ENCODE measurements at regions not wholly inside any gene's neighbourhood (a gene's known extent, or its start where the extent isn't known, plus 50 kb on each side); places are given as distances from the start of the nearest gene placed in this dataset.

DNA sequence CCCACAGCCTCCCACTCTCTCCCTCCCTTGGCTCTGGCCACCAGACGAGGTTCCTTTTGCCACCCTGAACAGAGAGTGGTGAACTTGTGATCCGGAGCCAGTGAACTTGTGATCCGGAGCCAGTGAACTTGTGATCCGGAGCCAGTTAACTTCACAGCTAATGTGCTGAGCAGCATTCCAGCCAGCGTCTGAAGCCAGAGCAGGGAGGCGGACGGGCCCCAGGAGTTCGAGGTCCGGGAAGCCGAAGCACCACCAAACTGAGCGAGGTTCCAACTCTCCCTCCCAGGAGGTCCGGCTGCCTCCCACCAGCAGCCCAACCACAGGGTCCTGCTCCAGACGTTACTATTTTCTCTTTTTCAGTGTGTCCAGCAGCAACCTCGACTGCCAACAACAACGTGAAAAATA, 85.8 kb downstream of the SYF2 start:
- Histone ChIP-seq H3K36me3 (ENCODE audit: control insufficient read depth, insufficient read depth, low read length) (no peaks in the 10 kb centered on the region), H3K4me1 (ENCODE audit: control insufficient read depth, insufficient read depth, low read length) (no peaks in the 10 kb centered on the region), H4K5ac (ENCODE audit: low read depth, low read length) (no peak overlapping the region), H4K20me1 (ENCODE audit: insufficient read depth, low read length) (no peaks in the 10 kb centered on the region), H3K27me3 (ENCODE audit: control insufficient read depth, insufficient read depth, low read length) (peaks cover 63% of the 10 kb centered on the region), H2AK5ac (ENCODE audit: low read depth, low read length) (no peak overlapping the region), H3K4me3 (ENCODE audit: insufficient read depth, low read depth, low read length) (no peak overlapping the region), H3K4me2 (ENCODE audit: low read depth, low read length) (no peak overlapping the region), H4K91ac (ENCODE audit: insufficient read depth, low read depth, low read length) (no peak overlapping the region), H2AK9ac (replicated peaks; ENCODE audit: low read depth, low read length, poor library complexity) (no peak overlapping the region), H4K8ac (ENCODE audit: low read depth in 2 of 2, low read length in 2 of 2) (no peak overlapping the region), H2BK15ac (ENCODE audit: low read depth, low read length) (no peak overlapping the region), H3K9ac (ENCODE audit: low read depth, low read length) (no peak overlapping the region), H2BK5ac (ENCODE audit: low read depth, low read length, poor library complexity, severe bottlenecking) (no peak overlapping the region), H3K18ac (ENCODE audit: low read depth, low read length) (no peak overlapping the region), H3K56ac (ENCODE audit: extremely low read depth, insufficient read depth, low read length) (no peak overlapping the region), H3K14ac (replicated peaks; ENCODE audit: low read depth, low read length) (no peak overlapping the region), H3K23ac (ENCODE audit: low read depth, low read length) (no peak overlapping the region), H2AFZ (replicated peaks; ENCODE audit: low read length, poor library complexity) (no peak overlapping the region), H2BK20ac (ENCODE audit: low read depth, low read length) (no peak overlapping the region), H3K4ac (ENCODE audit: low read depth, low read length) (no peak overlapping the region), H3K27ac (ENCODE audit: insufficient read depth, low read length) (no peak overlapping the region), H3K9me1 (ENCODE audit: insufficient read depth, low read length) (no peaks in the 10 kb centered on the region; the same call in 1 of the 2 replicates), H3K9me3 (ENCODE audit: control insufficient read depth, insufficient read depth, low read length) (no peaks in the 10 kb centered on the region), H3K79me1 (ENCODE audit: low read depth in 1 of 2, low read length in 2 of 2) (no peaks in the 10 kb centered on the region), H2BK120ac (ENCODE audit: low read depth, low read length) (no peak overlapping the region)
- in situ Hi-C loops (cut with MboI; ENCODE audit: low sequenced_read_pairs): no loop called here
- ATAC-seq (ENCODE audit: low read depth) (no peak), DNase-seq (no peak)
- dilution Hi-C loops (cut with HindIII; ENCODE audit: low sequenced_read_pairs, unreplicated experiment): no loop called here
- POLR2A ChIA-PET (ENCODE audit: unreplicated experiment): no interaction called here
- no TSS peak for BruUV-seq (replicated peaks)
- intact Hi-C loops (cut with micrococcal nuclease): no loop called here
- 45% methylated on average over 4 of the region's 15 CpGs; no CpG with 5 or more reads in 1 of the 2 experiments for WGBS, 2 experiments (ENCODE audit: extremely low coverage in 2 of 2, insufficient read length in 1 of 2)
- CTCF ChIA-PET: no interaction called here
- TF ChIP-seq NFE2L2 (IDR thresholded peaks at IDR 0.05; ENCODE audit: low read depth, low read length) (no peak), USF2 (IDR thresholded peaks at IDR 0.05; ENCODE audit: low read depth, low read length) (no peak), POLR2A (IDR thresholded peaks at IDR 0.05; ENCODE audit: low read depth, low read length) (no peak), CHD1 (IDR thresholded peaks at IDR 0.05; ENCODE audit: low read depth, low read length) (no peak), RCOR1 (IDR thresholded peaks at IDR 0.05; ENCODE audit: insufficient replicate concordance, low read length) (no peak), CTCF (conservative IDR thresholded peaks at IDR 0.05; ENCODE audit: low read depth, low read length) (no peak), BHLHE40 (IDR thresholded peaks at IDR 0.05; ENCODE audit: low read depth, low read length) (no peak), MAZ (IDR thresholded peaks at IDR 0.05; ENCODE audit: borderline replicate concordance, low read depth, low read length) (no peak), CEBPB (IDR thresholded peaks at IDR 0.05; ENCODE audit: low read depth, low read length) (no peak)

All from IMR-90 (cell line).